ENCODE measurements at regions not wholly inside any gene's neighbourhood (a gene's known extent, or its start where the extent isn't known, plus 50 kb on each side); places are given as distances from the start of the nearest gene placed in this dataset.
A peak's percentile ranks its signal among the peaks of the same experiment; 100 is the strongest.

GRCh38 chr11:112540261-112540660 lies 279.6 kb upstream of the PLET1 start:
- DNase-seq, result no peak

DNA sequence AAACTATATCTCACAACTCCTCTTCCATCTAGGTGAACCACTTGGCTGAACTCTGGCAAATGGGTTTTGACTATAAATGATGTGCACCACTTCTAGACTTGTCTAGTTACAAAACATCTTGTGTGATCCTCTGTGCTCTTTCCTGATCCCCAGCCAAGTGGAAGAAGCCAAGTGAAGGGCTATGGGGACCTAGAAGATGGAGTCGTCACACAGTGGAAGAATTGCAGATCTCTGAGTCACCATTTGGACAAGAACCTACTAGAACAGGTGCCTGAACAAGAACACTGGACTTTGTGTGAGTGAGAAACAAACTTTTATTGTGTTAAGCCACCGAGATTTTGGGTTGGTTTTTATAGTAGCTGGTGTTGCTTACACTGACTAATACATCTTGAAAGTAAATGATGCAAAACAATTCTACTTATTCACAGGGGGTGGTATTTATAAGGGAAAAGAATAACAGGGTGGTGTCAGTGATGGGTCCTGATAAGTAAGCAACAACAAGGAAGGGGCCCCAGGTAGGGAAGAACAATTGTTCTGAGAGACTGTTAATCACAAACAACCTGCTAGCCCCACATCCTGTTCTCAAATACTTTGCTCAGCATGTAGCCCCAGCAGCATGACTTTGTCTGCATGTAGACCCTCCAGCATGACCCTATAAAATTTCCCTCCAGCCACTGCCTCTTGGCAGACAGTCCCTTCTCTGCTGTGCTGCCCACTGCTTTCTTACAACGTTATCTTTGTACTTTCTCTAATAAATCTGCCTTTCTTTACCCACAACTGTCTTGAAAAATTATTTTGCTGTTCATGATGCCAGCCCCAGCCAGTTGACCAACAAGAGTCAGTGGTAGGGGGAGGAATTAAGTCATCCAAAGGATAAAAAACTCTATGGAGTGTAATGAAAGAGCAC lies 280.7 kb upstream of the PLET1 start:
- no peak for DNase-seq

DNA sequence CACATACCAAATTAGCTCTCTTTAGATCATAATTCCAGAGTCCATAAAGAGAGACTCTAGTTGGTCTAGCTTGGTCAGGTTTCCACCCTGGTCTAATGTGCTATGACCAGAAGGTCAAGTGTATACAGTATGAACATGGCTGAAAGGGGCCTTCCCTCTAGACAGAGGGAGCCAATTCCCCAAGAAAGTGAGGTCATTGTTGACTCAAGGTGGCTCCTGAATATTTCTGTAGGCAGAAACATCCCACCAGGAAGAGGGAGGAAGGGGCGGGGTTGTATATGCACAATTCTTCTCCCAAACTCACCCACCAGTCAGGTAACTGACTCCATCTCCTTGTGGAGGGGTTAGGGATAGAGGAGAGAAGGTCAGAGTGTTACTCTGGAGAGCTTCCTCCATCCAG lies 281.8 kb upstream of the PLET1 start:
- DNase-seq, result no peak

GRCh38 chr11:112543390-112543789 lies 282.7 kb upstream of the PLET1 start:
- no peak for DNase-seq

DNA sequence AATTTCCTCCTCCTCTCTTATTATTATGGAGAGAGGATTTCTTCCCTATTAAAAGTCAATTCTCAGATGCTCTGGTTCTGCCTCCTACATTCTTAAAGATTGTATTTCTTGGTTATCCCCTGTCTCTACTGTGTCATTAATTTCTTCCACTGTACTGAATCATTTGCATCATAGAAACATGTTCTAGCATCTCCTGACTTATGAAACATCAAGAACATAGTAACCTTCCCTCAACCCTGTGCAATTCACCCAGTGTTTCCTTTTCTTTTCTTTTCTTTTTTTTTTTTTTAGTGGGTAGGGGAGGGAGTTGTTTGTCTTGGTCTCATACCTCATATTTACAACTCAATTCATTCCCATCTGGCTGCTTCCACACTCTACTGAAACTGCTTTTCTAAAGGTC lies 288.0 kb upstream of the PLET1 start:
- DNase-seq, result no peak

- DNase-seq, result no peak
These were observed 292.6 kb upstream of the PLET1 start for GRCh38 chr11:112553205-112553731.

DNA sequence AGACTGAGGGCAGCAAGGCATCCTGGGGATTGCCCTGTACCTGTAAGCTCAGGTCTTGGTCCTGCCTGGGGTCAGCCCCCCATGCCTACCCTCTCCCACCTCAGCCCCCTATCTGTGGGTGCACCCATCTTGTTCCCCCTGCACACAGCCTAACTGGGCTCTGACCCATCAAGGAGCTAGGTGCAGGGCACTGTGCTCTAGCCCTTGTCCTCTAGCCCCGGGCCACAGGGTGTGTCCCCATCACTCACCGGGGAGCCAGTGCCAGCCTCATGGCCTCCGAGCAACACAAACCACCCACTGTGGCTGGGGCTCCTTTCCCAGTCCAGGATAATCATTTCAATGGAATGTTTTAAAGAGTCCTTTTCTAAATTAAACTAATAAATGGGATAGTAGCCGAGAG lies 293.9 kb upstream of the PLET1 start:
- DNase-seq, result no peak

DNA sequence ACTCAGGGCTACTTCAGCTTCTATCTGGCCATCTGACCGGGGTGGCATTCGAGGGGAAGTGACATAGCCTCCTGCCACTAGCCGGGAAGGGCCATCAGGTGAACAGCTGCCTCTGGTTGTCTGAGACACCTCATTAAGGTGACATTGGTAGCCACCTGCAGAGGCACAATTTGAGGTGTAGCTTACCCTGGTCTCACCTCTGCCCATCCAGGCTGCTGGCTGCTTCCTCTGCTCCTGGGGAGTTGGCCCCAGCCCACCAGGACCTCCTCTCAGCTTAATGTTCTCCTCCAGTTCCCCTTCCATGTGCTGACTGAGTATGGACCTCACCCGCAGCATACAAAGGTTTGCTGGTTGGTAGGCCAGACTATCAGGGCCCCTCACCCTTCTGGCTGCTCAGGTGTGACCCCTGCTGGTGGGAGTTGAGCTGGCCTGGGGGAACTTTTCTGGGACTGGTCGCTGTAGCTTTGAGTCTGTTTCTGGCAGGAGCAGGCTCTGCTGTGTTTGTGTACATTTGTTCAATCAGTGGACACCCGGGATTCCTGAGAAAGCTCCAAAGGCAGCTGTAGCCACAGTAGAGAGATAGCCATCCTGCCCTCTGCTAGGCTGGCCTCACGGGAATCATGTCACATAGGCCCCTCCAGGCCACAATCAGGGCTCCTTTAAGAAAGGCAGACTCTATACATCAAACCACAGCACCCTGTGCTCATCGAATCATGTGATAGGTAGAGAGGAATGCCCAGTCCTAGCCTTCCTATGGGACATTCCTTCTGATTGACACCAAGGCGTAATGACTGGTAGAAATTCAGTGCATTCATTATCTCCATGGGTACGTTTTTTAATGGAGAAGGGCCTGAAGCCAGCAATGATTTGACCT lies 295.1 kb upstream of the PLET1 start:
- peak; percentile 37 for DNase-seq

- DNase-seq, result no peak
These were observed 298.0 kb upstream of the PLET1 start for GRCh38 chr11:112558691-112559090.

GRCh38 chr11:112563808-112564207 lies 303.1 kb upstream of the PLET1 start:
- no peak for DNase-seq

GRCh38 chr11:112564228-112564955 lies 303.7 kb upstream of the PLET1 start:
- peak; percentile 45 for DNase-seq

GRCh38 chr11:112565551-112565950 lies 304.9 kb upstream of the PLET1 start:
- no peak for DNase-seq

DNA sequence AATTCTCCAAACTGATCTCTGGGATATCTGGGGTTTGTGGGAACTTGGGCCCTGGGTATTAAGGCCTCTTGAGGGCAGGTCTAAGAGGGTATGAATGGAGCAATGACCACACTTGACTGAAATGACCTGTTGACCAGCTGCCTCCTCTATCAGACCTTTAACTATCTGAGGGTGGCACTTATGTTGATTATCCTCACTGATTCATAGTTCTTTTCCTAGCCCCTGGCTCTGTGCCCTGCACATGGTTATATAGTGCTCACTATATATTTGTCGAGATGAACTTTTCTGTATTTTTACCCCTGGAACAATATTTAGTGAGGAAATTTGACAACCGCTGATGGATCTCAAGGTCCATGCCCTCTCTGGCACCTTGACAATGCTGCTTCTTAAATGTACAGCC lies 305.5 kb upstream of the PLET1 start:
- DNase-seq, result no peak

DNA sequence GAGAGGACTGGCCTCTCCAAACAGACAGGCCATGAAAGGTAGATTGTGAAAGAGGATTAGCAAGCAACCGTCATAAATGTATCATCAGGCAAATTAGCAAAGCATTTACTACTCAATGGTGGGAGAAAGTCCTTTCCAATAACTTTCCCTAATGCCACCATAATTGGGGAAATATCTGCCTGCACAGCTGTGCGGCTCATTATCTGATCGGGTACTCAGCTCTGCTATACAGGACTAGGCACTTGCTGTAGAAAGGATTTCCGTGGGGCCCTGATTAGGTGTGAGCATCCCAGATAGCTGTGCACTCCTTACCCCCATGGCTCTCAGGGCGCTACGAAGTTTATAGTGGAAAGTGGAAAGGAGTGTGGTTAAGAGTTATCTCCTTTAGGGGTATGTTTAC lies 309.7 kb upstream of the PLET1 start:
- DNase-seq, result no peak

- DNase-seq, result no peak
These were observed 318.6 kb upstream of the PLET1 start for GRCh38 chr11:112579282-112579681.

- DNase-seq, result no peak
These were observed 320.2 kb upstream of the PLET1 start for GRCh38 chr11:112580864-112581263.

GRCh38 chr11:112581747-112582146 lies 321.1 kb upstream of the PLET1 start:
- no peak for DNase-seq

GRCh38 chr11:112582366-112582765 lies 321.7 kb upstream of the PLET1 start:
- DNase-seq, result no peak

DNA sequence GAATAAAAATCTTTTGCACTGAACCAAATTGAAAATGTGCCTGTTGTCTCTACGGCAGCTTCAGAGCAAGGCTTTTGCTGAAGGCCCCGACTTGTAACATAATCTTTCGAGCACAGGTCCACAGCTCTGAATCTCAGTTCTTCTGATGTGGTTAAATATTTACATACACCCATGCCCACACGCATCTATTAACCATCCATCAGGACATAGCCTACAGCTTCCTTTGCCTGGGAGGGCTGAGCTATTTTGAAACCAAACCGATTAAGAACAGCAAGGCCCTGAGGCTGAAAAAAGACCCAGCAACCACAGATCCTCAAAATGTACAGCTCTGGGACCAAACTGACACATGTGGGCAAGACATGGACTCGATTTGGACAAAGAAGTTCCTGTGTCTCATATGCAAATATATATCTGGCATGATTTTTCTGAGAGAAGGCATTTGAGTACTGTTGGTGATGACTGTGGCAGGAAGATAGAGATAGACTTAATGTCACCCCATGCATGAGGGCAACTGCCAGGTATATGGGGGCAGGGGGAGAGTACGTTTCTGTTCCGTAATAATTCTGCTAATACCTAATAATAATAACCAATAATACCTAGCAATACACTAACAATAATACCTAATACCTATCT lies 322.7 kb upstream of the PLET1 start:
- DNase-seq, result no peak

DNA sequence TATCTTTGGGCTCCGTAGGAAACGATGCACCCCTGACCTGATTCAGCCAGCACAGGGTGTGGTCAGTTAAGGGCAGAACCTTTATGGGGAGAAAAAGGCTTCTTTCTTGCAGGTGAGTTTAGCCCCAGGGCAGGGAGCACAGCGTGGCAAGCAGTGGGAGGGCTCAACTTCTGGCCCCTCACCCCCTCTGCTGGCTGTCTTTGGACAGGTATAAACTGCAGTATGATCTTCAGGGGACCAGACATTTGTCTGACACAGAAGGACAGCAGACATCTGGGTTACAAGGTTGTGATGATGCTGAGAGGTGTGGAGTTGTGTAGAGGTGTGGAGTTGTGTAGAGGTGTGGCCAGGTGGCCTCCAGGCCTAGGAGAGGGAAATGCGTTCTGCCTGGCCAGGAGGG lies 324.0 kb upstream of the PLET1 start:
- DNase-seq, result no peak

DNA sequence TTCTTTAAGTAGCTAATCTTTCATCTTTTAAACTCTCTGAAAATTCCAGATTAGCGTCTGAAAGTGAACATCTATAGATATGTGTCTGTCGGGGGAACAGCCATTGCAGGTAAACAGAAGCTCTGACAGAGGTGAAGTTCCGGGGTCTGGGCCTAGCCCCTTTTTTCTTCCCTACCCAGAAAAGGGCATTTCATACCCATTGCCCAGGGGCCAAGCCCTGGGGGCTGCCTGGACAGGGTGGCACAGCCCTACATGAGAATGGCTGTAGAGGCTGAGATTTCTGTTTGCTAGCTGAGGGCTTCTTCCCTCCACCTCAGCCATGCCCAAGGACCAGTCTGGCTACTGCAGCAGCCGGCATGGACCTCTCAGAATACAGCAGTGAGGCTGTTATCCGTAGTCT lies 327.0 kb upstream of the PLET1 start:
- DNase-seq, result no peak

GRCh38 chr11:112588252-112588694 lies 327.6 kb upstream of the PLET1 start:
- peak; percentile 68 for DNase-seq

Measured in occipital lobe (tissue), 1 donor.